ENCODE measurements at regions not wholly inside any gene's neighbourhood (a gene's known extent, or its start where the extent isn't known, plus 50 kb on each side); places are given as distances from the start of the nearest gene placed in this dataset.
"Not testable (repeated sequence)": the region's sequence is repeated elsewhere in the genome, so short reads cannot be mapped to it uniquely, and the experiment has no call there.

DNA sequence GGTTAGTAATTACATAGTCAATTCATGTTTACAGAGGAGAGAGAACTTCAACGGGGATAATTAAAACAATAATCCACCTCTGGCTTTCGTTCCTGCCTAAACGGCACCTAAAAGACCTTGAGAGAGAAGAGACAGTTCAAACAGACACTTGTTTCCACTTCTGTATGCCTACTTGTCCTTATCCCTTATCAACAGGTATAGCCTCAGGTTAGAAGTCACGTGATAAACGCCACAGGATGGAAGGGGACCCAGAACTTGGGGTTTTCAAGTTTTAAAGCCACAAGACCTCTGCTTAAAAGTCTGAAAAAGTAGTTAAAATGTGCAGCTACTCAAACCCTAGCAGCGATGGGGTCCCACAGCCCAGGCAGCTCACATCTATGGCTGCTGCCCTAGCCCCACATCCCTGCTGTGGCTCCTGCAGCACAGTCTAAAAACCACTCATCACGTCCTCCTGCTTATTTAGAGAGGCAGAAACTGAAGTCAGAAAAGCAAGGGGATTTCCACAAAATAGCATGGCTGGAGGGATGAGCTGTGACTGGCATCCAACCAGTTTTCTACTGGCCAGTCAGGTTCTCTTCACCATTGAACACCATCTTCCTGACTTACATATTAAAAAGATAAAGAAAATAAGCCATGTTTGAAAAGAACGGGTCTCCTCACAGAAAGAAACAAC lies 51.2 kb upstream of the SEC16B start:
- no peak for DNase-seq

DNA sequence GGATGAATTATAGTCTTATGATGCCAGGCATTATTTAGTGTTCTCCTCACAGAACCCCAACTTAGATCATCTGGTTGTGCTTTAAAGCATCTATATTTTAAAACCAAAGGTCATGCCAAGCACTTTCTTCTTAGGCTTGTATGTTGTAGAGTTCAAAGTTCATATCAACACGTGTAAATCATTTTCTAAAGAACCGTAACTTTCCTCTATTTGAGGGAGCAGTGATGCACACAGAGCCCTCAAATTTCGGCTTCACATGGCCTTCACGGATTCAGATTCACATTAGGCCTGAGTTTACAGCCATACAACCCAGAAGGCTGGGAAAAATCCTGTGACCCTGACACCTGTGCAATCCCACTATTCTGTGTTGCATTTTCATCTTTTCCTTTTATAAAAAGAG lies 52.1 kb upstream of the SEC16B start:
- DNase-seq: no peak

DNA sequence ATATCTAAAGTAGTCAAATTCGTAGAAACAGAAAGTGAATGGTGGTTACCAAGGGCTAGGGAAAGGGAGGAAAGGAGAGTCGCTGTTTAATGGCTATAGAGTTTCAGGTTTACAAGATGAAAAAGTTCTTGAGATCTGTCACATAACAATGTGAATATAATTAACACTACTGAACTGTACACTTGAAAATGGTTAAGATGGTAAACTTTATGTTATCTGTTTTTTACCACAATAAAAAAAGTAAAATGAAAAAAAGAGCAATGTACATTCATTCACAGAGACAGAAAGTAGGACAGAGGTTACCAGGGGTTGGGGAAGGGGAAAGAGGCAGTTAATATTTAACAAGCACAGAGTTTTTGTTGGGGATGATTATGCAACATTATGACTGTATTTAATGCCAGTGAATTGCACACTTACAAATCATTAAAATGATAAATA lies 53.3 kb upstream of the SEC16B start:
- DNase-seq: no peak

DNA sequence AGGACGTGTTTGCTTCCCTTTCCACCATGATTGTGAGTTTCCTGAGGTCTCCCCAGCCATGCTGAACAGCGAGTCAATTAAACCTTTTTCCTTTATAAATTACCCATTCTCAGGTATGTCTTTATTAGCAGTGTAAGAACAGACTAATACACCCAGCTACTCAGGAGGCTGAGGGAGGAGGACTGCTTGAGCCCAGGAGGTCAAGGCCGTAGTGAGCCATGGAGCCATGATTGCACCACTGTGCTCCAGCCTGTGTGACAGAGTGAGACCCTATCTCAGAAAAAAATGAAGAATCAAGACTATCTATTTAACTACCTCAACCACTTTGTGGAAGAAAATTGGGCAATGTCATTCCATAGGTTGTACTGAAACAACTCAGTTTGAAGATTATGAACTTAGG lies 54.6 kb upstream of the SEC16B start:
- no peak for DNase-seq

DNA sequence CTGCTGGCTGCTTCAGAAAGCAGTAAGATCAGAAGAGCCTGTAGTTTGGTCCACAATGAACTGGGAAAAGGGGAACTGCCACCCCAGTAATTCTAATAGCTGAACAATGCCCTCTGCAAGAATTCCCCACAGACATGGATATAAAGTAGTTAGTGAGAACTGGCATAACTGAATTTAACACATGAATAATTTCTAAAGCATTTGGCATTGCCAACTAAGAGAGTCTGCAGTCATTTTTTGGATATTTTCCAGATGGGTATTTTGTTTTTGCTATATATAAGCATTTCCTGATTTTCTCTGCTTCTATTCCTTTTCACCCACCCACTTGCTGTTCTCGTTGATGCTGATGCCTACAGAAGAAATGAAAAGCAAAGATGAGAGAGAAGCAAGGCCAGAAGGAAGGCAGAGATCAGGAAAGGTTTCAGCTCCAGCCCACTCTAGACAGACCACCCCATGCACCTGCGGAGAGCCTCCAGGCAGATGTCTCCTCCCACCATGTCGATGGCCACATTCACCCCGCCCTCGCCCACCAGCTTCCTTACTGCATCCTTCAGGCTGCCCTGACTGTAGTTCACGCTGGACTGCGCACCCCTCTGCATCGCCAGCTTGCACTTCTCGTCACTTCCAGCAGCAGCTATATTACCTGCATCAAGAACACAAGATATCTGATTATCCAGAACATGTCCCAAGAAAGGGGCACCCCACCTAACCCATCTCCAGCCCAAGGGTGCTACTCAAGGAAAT lies 55.9 kb upstream of the SEC16B start:
- peak; percentile 90 for DNase-seq

DNA sequence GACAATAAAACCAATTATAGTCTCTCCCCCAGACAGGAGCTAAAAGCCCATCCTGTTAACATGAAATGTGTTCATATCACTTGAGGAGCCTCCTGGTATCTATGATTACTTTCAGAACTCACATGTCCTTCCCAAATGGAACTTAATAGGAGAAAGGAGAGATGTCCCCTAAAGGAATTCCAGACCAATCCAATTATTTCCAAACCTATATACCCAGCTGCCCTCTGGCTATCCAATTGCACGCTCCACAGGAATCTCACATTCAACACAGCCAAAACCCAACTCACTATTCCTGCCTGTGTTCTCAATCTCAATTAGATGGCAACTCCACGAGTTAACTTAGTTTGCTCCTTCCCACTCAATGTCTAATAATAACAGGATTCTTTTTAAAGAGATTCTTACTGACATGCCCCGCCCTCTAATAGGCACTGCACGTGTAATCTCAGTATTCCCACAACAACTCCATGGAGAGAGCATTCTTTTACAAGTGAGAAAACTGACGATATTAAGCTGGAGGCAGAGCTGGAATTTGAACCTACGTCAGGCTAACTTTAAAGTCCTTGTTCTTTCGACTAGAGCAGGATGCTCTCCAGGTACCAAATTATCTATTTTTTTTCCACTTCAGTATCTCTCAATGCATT lies 59.1 kb upstream of the SEC16B start:
- no peak for DNase-seq

DNA sequence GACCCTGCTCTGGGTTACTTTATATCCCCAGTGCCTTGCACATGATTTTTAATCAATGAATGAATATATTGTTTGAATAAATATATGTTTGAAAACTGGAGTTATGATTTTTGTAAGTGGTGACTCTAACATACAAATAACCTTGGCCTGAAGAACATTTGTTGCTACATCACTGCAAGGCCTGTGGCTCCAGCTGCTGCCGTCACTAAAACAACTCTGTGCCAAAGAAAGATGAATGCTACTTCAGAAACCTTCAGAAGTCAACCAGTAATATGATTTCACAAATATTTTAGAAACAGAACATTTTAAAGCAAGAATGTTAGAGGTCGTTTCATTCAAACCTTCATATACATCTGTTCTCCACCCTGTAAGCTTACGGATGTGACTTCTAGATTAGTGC lies 60.6 kb upstream of the SEC16B start:
- DNase-seq: peak; percentile 7

DNA sequence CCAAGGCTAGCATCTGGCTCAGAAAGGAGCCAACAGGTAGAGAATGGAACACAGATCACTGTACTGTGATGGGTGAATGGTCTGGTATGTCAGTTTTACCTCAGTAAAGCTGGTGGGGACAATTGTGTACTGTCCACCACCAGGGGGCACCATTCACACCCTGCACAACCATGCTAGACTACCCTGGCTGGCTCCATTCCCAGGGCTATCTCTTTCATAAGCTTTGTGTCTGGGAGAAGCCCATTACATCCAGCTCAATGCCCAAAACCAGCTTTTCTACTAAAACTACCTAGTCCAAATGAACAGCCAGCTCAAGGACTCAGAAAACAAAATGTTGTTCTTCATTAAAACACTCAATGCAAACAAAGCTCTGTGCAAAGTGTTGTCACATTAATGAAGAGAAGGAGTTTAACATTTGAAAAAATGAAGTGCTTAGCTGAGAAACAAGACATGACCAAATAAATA lies 62.0 kb upstream of the RASAL2 start:
- peak; percentile 89 for DNase-seq

DNA sequence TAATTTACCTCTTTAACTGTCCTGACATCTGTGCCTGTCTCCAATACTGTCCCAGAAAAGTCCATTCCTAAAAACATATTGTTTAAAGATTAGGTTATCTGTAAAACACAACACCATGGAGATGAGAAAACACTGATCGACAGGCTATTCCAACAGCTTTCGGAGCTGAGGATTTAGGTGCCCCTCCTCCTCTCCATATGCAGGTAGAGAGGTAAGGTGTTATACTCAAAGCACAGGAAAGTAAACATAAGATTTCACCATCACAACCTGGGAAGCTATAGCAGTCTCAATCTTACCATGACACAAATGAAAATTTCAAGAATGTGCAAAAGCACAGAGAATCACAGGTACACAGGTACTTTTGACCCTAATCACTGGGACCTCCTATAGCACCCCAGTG lies 60.9 kb upstream of the RASAL2 start:
- no peak for DNase-seq

DNA sequence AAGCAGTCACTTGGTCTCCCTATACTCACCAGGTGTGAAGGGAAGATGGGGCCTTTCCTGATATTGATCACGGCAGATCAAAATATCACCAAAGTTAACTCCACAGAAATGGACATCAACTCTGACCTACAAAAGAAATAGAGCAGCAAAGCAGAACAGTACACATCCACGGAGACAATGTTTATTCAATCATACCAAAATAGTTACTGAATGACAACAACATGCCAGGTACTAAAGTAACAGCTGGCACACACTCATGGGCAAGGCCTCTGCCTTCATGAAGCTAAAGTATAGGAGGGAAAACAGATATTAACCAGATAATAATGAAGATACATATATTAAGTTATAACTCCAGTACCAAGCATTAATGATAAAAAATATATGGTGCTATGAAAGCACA lies 59.2 kb upstream of the RASAL2 start:
- no peak for DNase-seq

DNA sequence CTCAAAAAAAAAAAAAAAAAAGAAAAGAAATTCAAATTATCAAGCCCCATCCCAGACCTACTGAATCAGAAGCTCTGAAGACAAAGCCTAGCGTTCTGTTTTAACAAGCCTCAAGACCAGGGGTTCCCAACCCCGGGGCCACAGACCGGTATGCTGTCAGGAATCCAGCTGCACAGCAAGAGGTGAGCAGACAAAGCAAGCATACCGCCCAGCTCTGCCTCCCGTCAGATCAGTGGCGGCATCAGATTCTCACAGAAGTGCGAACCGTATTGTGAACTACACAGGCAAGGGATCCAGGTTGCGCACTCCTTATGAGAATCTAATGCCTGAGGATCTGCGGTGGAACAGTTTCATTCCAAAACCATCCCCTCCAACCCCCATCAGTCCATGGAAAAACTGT lies 57.8 kb upstream of the RASAL2 start:
- DNase-seq: no peak

DNA sequence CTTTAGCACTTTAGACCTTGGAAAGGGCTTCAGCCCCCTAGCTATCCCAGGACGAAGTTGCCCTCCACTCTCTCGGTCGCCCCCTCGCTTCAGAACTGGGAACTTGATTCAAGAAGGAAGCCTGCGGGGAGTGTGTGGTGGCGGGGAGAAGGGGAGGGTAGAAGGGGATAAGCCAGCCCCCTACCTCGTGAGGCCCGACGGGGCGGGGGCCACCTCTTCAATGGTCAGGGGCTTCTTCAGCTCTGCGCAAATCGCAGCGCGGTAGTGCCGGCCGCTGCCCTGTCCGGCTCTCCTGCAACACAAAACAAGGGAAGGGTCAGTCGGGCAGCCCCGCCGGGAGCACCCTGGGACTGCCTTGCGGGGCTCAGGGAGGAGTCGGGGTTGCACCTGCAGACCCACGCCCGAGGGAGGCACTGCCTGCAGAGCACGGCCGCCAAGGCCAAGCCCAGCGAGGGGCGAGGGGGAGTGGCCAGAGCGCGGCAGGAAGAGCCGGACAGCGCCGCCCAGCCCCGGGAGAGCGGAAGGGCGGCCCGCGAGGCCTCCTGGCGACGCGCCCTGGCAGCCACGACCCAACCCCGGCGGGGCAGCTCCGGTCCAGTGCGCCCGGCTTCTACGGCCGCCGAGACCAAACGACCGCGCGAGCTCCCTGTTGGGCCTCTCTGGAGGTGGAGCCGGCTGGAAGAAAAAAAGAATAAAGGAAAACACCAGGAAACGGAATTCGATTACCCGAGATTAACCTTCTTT lies 56.2 kb upstream of the RASAL2 start:
- no peak for DNase-seq

DNA sequence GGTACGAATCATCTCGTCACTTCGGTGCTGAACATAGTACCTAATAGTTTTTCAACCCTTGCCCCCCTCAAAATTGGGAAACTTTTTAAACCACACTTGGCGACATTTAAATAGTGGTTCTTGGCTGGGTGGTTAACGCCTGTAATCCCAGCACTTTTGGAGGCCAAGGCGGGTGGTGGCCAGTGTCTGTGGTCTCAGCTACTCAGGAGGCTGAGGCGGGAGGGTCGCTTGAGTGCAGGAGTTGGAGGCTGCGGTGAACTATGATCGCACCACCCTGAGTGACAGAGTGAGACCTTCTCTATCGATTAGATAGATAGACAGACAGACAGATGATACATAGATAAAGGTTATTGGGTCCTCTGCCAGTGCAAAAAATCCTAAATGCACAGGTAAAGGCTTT lies 55.5 kb upstream of the RASAL2 start:
- no peak for DNase-seq

DNA sequence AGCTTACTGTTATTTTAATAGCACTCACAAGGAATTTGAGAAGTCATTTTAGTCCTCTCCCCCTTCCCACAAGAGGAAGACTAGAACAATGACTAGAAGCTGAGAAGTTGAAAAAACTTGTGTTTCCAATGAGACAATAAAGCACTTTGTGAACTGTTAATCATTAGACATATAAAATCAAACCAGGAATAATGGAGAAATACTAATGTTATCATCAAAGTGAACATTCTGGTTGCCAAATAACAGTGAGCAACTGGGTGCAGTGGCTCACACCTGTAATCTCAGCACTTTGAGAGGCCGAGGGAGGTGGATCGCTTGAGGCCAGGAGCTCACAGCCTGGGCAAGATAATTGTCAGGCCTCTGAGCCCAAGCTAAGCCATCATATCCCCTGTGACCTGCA lies 54.0 kb upstream of the RASAL2 start:
- no peak for DNase-seq

DNA sequence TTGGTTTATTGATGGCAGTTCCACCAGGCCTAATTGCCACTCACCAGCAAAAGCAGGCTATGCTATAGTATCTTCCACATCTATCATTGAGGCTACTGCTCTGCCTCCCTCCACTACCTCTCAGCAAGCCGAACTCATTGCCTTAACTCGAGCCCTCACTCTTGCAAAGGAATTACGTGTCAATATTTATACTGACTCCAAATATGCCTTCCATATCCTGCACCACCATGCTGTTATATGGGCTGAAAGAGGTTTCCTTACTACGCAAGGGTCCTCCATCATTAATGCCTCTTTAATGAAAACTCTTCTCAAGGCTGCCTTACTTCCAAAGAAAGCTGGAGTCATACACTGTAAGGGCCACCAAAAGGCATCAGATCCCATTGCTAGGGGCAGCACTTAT lies 50.0 kb upstream of the RASAL2 start:
- not testable (repeated sequence) for DNase-seq

Measured in NCI-H1694 treated with DMSO at 0.1 percent for 48 hours (cell line).